HEK293 (cell line): ENCODE measurements at regions not wholly inside any gene's neighbourhood (a gene's known extent, or its start where the extent isn't known, plus 50 kb on each side); places are given as distances from the start of the nearest gene placed in this dataset.

ENCODE experiments used
- CTCF ChIA-PET: fragments of 350-600 bp; formaldehyde crosslinking; extraction: SDS; loops from one replicate; lab custom pipeline; 2021; ENCODE audit warnings: antibody characterized with exemption; lab: Yijun Ruan, JAX
- POLR2A ChIA-PET: fragments of 300-600 bp; formaldehyde crosslinking; extraction: SDS; loops from one replicate; lab custom pipeline; 2020; ENCODE audit warnings: antibody characterized with exemption, inconsistent platforms; lab: Yijun Ruan, JAX
- H3K27ac ChIP-seq: fragments of 200-500 bp; sonication (Bioruptor generic); 2 replicates; pipeline ENCODE4 v1.5.1; 2014; ENCODE audit warnings: low read depth, low read length, control low read depth, inconsistent platforms; ENCODE audit errors: extremely low read depth
- H3K36me3 ChIP-seq, 2 experiments: fragments of 200-500 bp in 1 of 2; sonication (Bioruptor generic) in 1 of 2; 1 replicate in 1 of 2; 2 replicates in 1 of 2; pipeline ENCODE4 v1.5.1; 2014 to 2017; ENCODE audit warnings: inconsistent platforms in 2 of 2, low read length in 2 of 2; ENCODE audit not compliant: control insufficient read depth in 2 of 2, insufficient read depth in 1 of 2
- H3K4me1 ChIP-seq: fragments of 200-500 bp; sonication (Bioruptor generic); 2 replicates; pipeline ENCODE4 v1.5.1; 2014; ENCODE audit warnings: mild to moderate bottlenecking, low read length, inconsistent platforms; ENCODE audit not compliant: control insufficient read depth, insufficient read depth
- H3K4me3 ChIP-seq: 2 replicates; pipeline ENCODE4 v1.5.1; 2011; ENCODE audit warnings: low read depth, mild to moderate bottlenecking, control low read depth, low read length, moderate library complexity
- H3K9me3 ChIP-seq: fragments of 200-500 bp; sonication (Bioruptor generic); 2 replicates; pipeline ENCODE4 v1.5.1; 2014; ENCODE audit warnings: low read depth, low read length, inconsistent platforms; ENCODE audit not compliant: control insufficient read depth, insufficient read depth
- BCL11A ChIP-seq: fragments of 450-650 bp; formaldehyde crosslinking; IDR thresholded peaks from 2 replicates; pipeline ENCODE4 v1.5.1; 2016; ENCODE audit warnings: low read depth, missing biosample characterization, missing genetic modification characterization
- FEZF1 ChIP-seq: fragments of 450-650 bp; formaldehyde crosslinking; IDR thresholded peaks from 2 replicates; pipeline ENCODE4 v1.5.1; 2016; ENCODE audit warnings: missing biosample characterization, missing genetic modification characterization
- GLI2 ChIP-seq: fragments of 450-650 bp; formaldehyde crosslinking; IDR thresholded peaks from 2 replicates; pipeline ENCODE4; 2017; ENCODE audit warnings: missing biosample characterization, missing genetic modification characterization, low read depth, borderline replicate concordance
- KLF1 ChIP-seq: fragments of 450-650 bp; formaldehyde crosslinking; IDR thresholded peaks from 2 replicates; pipeline ENCODE4 v1.5.1; 2016; ENCODE audit warnings: missing biosample characterization, missing genetic modification characterization
- MEIS1 ChIP-seq: sonication (generic); formaldehyde crosslinking; IDR thresholded peaks from 2 replicates; pipeline ENCODE4 v1.8.1; 2022; ENCODE audit warnings: missing genetic modification reagents, mild to moderate bottlenecking, borderline replicate concordance
- OVOL3 ChIP-seq: fragments of 450-650 bp; formaldehyde crosslinking; IDR thresholded peaks from 2 replicates; pipeline ENCODE4 v1.5.1; 2016; ENCODE audit warnings: missing biosample characterization, missing genetic modification characterization
- ZFP69B ChIP-seq: fragments of 450-650 bp; formaldehyde crosslinking; IDR thresholded peaks from 2 replicates; pipeline ENCODE4 v1.5.1; 2016; ENCODE audit warnings: missing biosample characterization, missing genetic modification characterization
- ZIC2 ChIP-seq: fragments of 450-650 bp; formaldehyde crosslinking; IDR thresholded peaks from 2 replicates; pipeline ENCODE4 v1.5.1; 2016; ENCODE audit warnings: missing biosample characterization, missing genetic modification characterization
- ZNF341 ChIP-seq: fragments of 450-650 bp; formaldehyde crosslinking; IDR thresholded peaks from 2 replicates; pipeline ENCODE4; 2016; ENCODE audit warnings: low read depth, missing biosample characterization, missing genetic modification characterization
- ZNF423 ChIP-seq: fragments of 450-650 bp; formaldehyde crosslinking; IDR thresholded peaks from 2 replicates; pipeline ENCODE4 v1.5.1; 2016; ENCODE audit warnings: missing biosample characterization, missing genetic modification characterization
- ZNF501 ChIP-seq: fragments of 450-650 bp; formaldehyde crosslinking; IDR thresholded peaks from 2 replicates; pipeline ENCODE4 v1.5.1; 2016; ENCODE audit warnings: missing biosample characterization, missing genetic modification characterization
- ZNF626 ChIP-seq: fragments of 450-650 bp; sonication (Bioruptor Pico); formaldehyde crosslinking; IDR thresholded peaks from 2 replicates; pipeline ENCODE4 v1.5.1; 2018; ENCODE audit warnings: missing biosample characterization, missing genetic modification characterization, inconsistent platforms
- ZXDB ChIP-seq: fragments of 450-650 bp; formaldehyde crosslinking; IDR thresholded peaks from 2 replicates; pipeline ENCODE4 v1.5.1; 2016; ENCODE audit warnings: missing biosample characterization, missing genetic modification characterization
- TF ChIP-seq, protein P1 (sequence below): fragments of 450-650 bp; formaldehyde crosslinking; IDR thresholded peaks from 2 replicates; pipeline ENCODE4 v1.5.1; 2017; ENCODE audit warnings: missing biosample characterization, missing genetic modification characterization
- TF ChIP-seq, protein P2 (sequence below): fragments of 450-650 bp; formaldehyde crosslinking; IDR thresholded peaks from 2 replicates; pipeline ENCODE4 v1.5.1; 2016; ENCODE audit warnings: missing biosample characterization, missing genetic modification characterization
- TF ChIP-seq, protein P3 (sequence below): fragments of 450-650 bp; formaldehyde crosslinking; IDR thresholded peaks from 2 replicates; pipeline ENCODE4 v1.5.1; 2016; ENCODE audit warnings: missing biosample characterization, missing genetic modification characterization
- TF ChIP-seq, protein P4 (sequence below): fragments of 450-650 bp; formaldehyde crosslinking; IDR thresholded peaks from 2 replicates; pipeline ENCODE4 v1.5.1; 2016; ENCODE audit warnings: missing biosample characterization, missing genetic modification characterization
- TF ChIP-seq, protein P5 (sequence below): fragments of 450-650 bp; formaldehyde crosslinking; IDR thresholded peaks from 2 replicates; pipeline ENCODE4 v1.5.1; 2016; ENCODE audit warnings: missing biosample characterization, missing genetic modification characterization
- TF ChIP-seq, protein P6 (sequence below): fragments of 450-650 bp; formaldehyde crosslinking; IDR thresholded peaks from 2 replicates; pipeline ENCODE4 v1.5.1; 2016; ENCODE audit warnings: missing biosample characterization, missing genetic modification characterization

DNA sequence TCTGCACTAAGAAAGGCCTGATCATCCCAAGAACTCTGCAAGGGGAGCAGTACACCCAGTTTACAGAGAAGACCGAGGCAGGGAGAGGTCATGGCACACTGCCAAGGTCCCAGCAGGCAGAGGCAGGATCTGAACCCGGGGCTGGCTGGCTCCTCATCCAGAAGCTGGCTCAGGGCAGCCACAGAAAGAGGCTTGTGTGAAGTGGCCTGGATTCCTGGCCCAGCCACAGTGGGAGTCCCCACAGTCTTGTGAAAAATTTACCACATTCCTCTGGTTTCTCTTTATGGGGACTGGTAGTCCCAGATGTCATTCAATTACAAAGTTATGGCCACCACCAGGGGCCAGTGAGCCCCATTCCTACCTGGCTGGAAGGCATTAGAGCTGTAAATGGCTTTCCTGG, 440.5 kb downstream of the MIAT start:
- POLR2A ChIA-PET, result no interaction called here
- no peaks in the 10 kb centered on the region for H3K9me3 ChIP-seq
- peaks cover 2% of the 10 kb centered on the region; the same call in 1 of the 2 replicates for H3K4me1 ChIP-seq
- CTCF ChIA-PET, result no interaction called here
- TF ChIP-seq ZNF423 (tag by site-specific recombination), result no peak
- TF ChIP-seq GLI2 (tag by site-specific recombination), result no peak
- TF ChIP-seq MEIS1 (CRISPR knock-in tag), result no peak
- TF ChIP-seq OVOL3 (tag by site-specific recombination), result no peak
- TF ChIP-seq, protein P1, sequence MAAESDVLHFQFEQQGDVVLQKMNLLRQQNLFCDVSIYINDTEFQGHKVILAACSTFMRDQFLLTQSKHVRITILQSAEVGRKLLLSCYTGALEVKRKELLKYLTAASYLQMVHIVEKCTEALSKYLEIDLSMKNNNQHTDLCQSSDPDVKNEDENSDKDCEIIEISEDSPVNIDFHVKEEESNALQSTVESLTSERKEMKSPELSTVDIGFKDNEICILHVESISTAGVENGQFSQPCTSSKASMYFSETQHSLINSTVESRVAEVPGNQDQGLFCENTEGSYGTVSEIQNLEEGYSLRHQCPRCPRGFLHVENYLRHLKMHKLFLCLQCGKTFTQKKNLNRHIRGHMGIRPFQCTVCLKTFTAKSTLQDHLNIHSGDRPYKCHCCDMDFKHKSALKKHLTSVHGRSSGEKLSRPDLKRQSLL (tag by site-specific recombination), result no peak
- TF ChIP-seq, protein P2, sequence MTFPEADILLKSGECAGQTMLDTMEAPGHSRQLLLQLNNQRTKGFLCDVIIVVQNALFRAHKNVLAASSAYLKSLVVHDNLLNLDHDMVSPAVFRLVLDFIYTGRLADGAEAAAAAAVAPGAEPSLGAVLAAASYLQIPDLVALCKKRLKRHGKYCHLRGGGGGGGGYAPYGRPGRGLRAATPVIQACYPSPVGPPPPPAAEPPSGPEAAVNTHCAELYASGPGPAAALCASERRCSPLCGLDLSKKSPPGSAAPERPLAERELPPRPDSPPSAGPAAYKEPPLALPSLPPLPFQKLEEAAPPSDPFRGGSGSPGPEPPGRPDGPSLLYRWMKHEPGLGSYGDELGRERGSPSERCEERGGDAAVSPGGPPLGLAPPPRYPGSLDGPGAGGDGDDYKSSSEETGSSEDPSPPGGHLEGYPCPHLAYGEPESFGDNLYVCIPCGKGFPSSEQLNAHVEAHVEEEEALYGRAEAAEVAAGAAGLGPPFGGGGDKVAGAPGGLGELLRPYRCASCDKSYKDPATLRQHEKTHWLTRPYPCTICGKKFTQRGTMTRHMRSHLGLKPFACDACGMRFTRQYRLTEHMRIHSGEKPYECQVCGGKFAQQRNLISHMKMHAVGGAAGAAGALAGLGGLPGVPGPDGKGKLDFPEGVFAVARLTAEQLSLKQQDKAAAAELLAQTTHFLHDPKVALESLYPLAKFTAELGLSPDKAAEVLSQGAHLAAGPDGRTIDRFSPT (tag by site-specific recombination), result no peak
- TF ChIP-seq, protein P3, sequence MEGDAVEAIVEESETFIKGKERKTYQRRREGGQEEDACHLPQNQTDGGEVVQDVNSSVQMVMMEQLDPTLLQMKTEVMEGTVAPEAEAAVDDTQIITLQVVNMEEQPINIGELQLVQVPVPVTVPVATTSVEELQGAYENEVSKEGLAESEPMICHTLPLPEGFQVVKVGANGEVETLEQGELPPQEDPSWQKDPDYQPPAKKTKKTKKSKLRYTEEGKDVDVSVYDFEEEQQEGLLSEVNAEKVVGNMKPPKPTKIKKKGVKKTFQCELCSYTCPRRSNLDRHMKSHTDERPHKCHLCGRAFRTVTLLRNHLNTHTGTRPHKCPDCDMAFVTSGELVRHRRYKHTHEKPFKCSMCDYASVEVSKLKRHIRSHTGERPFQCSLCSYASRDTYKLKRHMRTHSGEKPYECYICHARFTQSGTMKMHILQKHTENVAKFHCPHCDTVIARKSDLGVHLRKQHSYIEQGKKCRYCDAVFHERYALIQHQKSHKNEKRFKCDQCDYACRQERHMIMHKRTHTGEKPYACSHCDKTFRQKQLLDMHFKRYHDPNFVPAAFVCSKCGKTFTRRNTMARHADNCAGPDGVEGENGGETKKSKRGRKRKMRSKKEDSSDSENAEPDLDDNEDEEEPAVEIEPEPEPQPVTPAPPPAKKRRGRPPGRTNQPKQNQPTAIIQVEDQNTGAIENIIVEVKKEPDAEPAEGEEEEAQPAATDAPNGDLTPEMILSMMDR, result no peak
- TF ChIP-seq BCL11A (tag by site-specific recombination), result no peak
- no peak for TF ChIP-seq ZNF501 (tag by site-specific recombination)
- TF ChIP-seq, protein P4, sequence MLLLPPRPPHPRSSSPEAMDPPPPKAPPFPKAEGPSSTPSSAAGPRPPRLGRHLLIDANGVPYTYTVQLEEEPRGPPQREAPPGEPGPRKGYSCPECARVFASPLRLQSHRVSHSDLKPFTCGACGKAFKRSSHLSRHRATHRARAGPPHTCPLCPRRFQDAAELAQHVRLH (tag by site-specific recombination), result no peak
- no peaks in the 10 kb centered on the region for H3K36me3 ChIP-seq
- no peak overlapping the region for H3K4me3 ChIP-seq
- H3K27ac ChIP-seq, result no peak overlapping the region

DNA sequence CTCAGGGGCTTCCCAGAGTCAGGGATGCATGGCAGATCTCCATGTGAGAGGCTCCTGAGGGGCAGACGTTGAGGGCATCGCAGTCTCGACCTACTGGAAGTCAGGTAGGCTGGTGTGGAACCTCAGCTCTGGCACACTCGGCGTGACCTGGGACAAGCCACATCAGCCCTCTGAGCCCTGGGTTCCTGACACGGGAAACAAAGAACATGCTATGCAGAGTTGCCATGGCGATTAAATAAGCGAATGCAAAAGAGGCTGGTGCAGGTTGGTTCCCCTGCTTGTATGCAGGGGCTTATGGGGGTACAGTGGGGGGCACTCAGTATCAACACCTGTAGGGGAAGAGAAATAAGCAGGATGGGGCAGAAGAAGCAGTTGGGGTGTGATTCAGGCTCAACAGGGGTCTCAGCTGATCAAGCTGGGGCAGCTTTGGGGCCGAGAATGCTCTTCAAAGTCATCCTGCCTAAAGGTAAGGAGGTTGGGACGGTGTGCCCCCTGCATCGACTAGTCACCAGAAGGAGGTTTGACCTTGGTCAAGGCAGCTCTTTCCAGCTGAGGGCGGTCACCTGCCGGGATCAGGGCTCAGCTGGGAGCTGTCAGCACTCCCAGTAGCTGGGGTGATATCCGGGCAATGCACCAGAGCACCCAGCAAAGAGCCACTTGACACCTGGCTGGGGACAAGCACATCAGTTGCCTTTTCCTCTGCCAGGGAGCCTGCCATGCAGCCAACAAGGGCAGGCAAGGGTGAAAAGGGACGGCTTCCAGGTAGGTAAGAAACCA, 442.7 kb downstream of the MIAT start:
- Histone ChIP-seq H3K36me3 (no peaks in the 10 kb centered on the region), H3K27ac (no peak overlapping the region), H3K4me1 (peaks cover 2% of the 10 kb centered on the region; the same call in 1 of the 2 replicates), H3K4me3 (no peak overlapping the region), H3K9me3 (no peaks in the 10 kb centered on the region)
- CTCF ChIA-PET, result interaction anchor here (0.7 kb wide), 2 partner anchors 119 to 223 kb away, joined by 3 to 5 read pairs; no protein-coding TSS in a partner anchor
- POLR2A ChIA-PET, result no interaction called here
- TF ChIP-seq ZIC2 (tag by site-specific recombination), result peak; percentile 69
- TF ChIP-seq, protein P5, sequence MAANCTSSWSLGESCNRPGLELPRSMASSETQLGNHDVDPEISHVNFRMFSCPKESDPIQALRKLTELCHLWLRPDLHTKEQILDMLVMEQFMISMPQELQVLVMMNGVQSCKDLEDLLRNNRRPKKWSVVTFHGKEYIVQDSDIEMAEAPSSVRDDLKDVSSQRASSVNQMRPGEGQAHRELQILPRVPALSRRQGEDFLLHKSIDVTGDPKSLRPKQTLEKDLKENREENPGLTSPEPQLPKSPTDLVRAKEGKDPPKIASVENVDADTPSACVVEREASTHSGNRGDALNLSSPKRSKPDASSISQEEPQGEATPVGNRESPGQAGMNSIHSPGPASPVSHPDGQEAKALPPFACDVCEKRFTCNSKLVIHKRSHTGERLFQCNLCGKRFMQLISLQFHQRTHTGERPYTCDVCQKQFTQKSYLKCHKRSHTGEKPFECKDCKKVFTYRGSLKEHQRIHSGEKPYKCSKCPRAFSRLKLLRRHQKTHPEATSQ (tag by site-specific recombination), result no peak
- TF ChIP-seq, all 188 proteins: peak for 1

DNA sequence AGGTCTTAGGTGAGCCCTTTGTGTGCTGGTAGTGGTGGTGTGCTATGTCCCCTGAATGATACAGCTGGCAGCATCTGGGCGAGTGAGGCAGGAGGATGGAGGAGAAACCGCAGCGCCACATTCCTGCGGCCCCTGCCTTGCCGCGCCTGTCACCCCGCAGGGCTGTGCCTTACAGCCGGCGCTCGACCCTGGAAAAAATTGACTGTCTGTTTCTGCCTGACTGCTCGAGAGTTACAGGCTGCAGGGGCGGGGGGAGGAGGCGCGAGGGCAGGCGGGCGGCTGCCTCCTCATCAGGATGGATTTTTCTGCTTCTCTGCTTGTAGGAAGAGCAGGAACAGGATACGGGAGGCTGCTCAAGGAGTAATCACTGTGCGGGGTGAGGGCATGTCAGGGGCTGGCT, 443.4 kb downstream of the MIAT start:
- CTCF ChIA-PET, result interaction anchor here (0.7 kb wide), 1 partner anchor 118 kb away, joined by 5 read pairs; no protein-coding TSS in a partner anchor
- Histone ChIP-seq H3K9me3 (no peaks in the 10 kb centered on the region), H3K27ac (no peak overlapping the region), H3K4me1 (peaks cover 2% of the 10 kb centered on the region; the same call in 1 of the 2 replicates), H3K4me3 (peak overlapping the region; percentile 5; the same call in 1 of the 2 replicates), H3K36me3 (no peaks in the 10 kb centered on the region)
- POLR2A ChIA-PET, result no interaction called here
- TF ChIP-seq ZFP69B, result no peak
- TF ChIP-seq, protein P6, sequence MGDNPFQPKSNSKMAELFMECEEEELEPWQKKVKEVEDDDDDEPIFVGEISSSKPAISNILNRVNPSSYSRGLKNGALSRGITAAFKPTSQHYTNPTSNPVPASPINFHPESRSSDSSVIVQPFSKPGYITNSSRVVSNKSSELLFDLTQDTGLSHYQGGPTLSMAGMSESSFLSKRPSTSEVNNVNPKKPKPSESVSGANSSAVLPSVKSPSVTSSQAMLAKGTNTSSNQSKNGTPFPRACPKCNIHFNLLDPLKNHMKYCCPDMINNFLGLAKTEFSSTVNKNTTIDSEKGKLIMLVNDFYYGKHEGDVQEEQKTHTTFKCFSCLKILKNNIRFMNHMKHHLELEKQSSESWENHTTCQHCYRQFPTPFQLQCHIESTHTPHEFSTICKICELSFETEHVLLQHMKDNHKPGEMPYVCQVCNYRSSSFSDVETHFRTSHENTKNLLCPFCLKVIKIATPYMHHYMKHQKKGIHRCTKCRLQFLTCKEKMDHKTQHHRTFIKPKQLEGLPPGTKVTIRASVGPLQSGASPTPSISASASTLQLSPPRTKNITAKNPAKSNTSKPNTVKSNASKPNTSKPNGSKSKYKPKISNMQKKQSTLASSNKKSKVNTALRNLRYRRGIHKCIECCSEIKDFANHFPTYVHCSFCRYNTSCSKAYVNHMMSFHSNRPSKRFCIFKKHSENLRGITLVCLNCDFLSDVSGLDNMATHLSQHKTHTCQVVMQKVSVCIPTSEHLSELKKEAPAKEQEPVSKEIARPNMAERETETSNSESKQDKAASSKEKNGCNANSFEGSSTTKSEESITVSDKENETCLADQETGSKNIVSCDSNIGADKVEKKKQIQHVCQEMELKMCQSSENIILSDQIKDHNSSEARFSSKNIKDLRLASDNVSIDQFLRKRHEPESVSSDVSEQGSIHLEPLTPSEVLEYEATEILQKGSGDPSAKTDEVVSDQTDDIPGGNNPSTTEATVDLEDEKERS (tag by site-specific recombination), result no peak
- no peak for TF ChIP-seq ZNF626 (tag by site-specific recombination)
- 0 out of 2 replicates have a peak, but pooled peaks have one; percentile 20 for TF ChIP-seq FEZF1
- peak; percentile 92 for TF ChIP-seq ZXDB
- peak; percentile 61 for TF ChIP-seq ZNF341 (tag by site-specific recombination)
- TF ChIP-seq KLF1 (tag by site-specific recombination), result no peak
